Motor neuron (in vitro differentiated cells): ENCODE measurements at regions not wholly inside any gene's neighbourhood (a gene's known extent, or its start where the extent isn't known, plus 50 kb on each side); places are given as distances from the start of the nearest gene placed in this dataset.

Experiments used
- ATAC-seq, 8 experiments: fragments of 200-7000 bp; cut with Tn5 transposase; replicated peaks in 6 of 8; 2 replicates each; pipeline ENCODE4 v1.8.0; 2021; ENCODE audit warnings: mild to moderate bottlenecking in 8 of 8, moderate library complexity in 8 of 8
- H3K27ac ChIP-seq, 2 donors: fragments of 250-450 bp; sonication (Bioruptor Pico); 2 replicates each; pipeline ENCODE4 v1.9.0; 2021; ENCODE audit warnings: antibody characterized with exemption in 2 of 2, mild to moderate bottlenecking in 2 of 2, moderate library complexity in 1 of 2
- H3K4me1 ChIP-seq, 2 donors: fragments of 250-450 bp; sonication (Bioruptor Pico); replicated peaks in 1 of 2; 2 replicates each; pipeline ENCODE4 v1.6.1; 2021; ENCODE audit warnings: antibody characterized with exemption in 2 of 2, mild to moderate bottlenecking in 2 of 2, moderate library complexity in 1 of 2
- H3K4me3 ChIP-seq, 5 donors: fragments of 250-450 bp; sonication (Bioruptor Pico); 2 replicates each; pipeline ENCODE4 v1.9.0; 2021; ENCODE audit warnings: antibody characterized with exemption in 5 of 5, mild to moderate bottlenecking in 5 of 5, moderate library complexity in 4 of 5
- WGBS, 10 experiments: fragments of 450-650 bp; shearing (Covaris generic); methylation state at CpG; one replicate each; pipeline ENCODE4 v1.0.0; 2022; 5-methylcytosine and 5-hydroxymethylcytosine counted together
- in situ Hi-C, 9 experiments: fragments of 400-800 bp; cut with MboI; loops; one replicate each; pipeline ENCODE4 v1.15.0; 2021; ENCODE audit warnings: low sequenced_read_pairs in 9 of 9, low pct_unique_long_range_greater_than_20kb in 2 of 9; ENCODE audit not compliant: unreplicated experiment in 9 of 9

DNA sequence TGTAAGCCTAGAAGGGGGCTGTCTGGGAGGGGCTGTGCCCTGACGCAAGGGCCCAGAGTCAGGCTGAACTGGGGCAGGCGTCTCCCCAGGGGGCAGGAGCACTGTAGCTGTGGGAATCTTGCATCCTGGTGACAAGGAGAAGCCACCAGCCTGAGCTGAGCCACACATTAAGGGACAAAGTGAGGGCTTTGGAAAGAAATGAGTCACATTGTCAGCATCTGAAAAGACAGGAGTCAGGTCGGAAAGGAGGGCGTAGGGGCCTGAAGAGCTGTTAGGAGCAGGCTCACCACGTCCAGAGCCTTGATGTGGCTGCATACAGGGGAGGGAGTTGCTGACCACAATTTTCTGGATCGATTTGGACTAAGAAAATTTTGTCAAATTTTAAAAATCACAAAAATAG is 298.6 kb downstream of the CYP26B1 start:
- WGBS, 10 experiments: 27 to 76% (median 57%) methylated on average over 1 to 6 of the region's 6 CpGs; no CpG with 5 or more reads in 3 of the 10 experiments
- no peaks in the 10 kb centered on the region for H3K4me1 ChIP-seq
- no peak overlapping the region for H3K27ac ChIP-seq
- in situ Hi-C loops: no loop called here
- no peak overlapping the region for H3K4me3 ChIP-seq
- ATAC-seq: no peak

DNA sequence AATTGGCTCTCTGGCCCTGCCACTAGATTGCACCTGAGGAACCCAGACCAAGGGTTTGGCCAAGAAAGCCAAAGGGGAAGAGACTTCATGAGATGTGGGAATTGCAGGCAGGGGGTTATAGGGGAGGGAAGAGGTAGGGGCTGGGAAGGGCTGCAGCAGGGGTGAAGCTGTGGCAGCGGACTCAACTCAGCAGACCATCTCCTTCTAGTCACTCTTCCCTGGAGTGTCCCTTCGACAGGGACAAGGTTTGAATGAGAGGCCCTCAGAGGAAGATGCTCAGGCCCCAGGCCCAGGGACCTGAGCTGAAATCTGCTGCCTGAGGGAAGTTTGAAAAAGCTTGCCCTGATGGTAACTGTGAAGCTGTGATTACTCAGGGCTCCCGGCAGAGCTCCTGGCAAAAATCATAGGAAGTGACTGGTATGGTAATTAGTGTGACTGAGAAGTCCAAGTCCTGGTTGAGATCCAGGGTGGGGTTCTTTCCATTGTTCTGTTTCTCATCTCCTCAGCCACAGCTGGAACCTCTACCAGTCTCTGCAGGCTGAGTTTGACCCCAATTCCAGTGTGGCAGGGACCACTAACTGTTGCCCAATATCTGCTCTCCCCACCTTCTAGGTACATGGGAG is 300.9 kb downstream of the CYP26B1 start:
- Histone ChIP-seq H3K4me3 (no peak overlapping the region), H3K4me1 (no peaks in the 10 kb centered on the region), H3K27ac (no peak overlapping the region)
- in situ Hi-C loops: no loop called here
- WGBS, 10 experiments: 50 to 100% methylated on average over 1 of the region's 3 CpGs; no CpG with 5 or more reads in 8 of the 10 experiments
- ATAC-seq: peak in 3 of 8 experiments; percentile 25 to 94 (median 86)

DNA sequence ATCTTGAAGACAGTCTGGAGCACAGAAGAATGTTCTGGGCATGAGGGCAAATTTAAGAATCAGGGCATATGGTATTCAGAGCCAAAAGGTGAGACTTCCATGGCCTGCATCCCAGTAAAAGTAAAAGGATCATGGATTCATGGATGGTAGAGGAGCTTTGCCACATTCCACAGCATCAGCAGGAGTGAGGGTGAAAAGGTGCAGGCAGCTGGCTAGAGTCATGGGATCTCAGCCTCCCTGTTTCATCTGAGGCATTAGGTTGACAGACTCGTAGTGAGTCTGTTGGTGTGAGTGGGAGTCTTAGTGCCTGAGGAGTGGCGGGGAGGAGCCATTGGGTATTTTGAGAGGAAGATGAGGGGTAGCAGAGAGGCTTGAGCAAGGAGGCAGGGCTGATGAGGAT is 301.6 kb downstream of the CYP26B1 start:
- H3K4me3 ChIP-seq: no peak overlapping the region
- in situ Hi-C loops: no loop called here
- 20 to 83% (median 66%) methylated on average over 1 to 2 of the region's 2 CpGs; no CpG with 5 or more reads in 4 of the 10 experiments for WGBS, 10 experiments
- ATAC-seq: no peak
- H3K27ac ChIP-seq: no peak overlapping the region
- no peaks in the 10 kb centered on the region for H3K4me1 ChIP-seq

DNA sequence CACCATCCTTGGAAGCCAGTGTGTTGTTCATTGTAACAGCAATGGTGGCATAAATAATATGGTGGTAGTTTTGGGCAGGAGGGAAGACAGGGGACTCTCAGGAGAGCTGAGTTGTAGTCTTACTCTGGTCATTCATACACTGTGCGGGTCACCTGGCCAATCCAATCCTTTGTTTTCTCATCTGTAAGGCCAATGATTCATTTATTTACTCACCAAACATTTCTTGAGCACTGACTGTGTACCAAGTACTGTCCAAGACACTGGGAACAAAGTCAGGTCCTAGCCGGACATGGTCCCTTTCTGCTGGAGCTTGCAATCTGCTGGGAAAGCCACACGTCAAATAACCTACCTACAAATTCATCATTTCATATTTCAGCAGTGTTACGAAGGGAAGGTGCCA is 302.7 kb downstream of the CYP26B1 start:
- no peak overlapping the region for H3K4me3 ChIP-seq
- in situ Hi-C loops: no loop called here
- 50 to 100% (median 82%) methylated on average over 1 to 4 of the region's 4 CpGs for WGBS, 10 experiments
- H3K4me1 ChIP-seq: no peaks in the 10 kb centered on the region
- no peak for ATAC-seq
- no peak overlapping the region for H3K27ac ChIP-seq

DNA sequence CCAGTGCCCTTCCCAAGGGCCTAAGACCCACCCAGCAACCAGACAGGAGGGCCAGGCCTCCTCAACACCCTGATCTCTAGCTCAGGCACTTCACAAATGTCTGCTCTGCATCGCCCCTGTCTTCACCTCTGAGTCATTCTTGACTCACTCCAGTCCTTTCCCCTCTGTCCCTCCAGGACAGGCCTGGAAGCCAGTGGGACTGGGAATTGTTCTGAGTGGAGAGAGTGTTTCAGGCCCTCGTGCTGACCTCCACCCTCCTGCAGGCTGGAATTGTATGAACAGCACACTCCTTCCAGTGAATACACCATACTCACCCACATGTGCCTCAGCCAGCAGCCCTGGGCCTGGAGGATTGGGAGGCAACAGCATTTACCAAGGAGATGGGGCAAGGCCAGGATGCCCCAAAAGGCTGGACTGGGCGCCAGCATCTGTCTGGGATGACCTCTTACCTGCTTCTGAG is 304.2 kb downstream of the CYP26B1 start:
- ATAC-seq: peak in 6 of 8 experiments; percentile 26 to 85 (median 72)
- in situ Hi-C loops: no loop called here
- WGBS, 10 experiments: 0 to 56% (median 0%) methylated on average over 1 of the region's 3 CpGs; no CpG with 5 or more reads in 7 of the 10 experiments
- H3K4me1 ChIP-seq: no peaks in the 10 kb centered on the region
- H3K27ac ChIP-seq: no peak overlapping the region
- no peak overlapping the region for H3K4me3 ChIP-seq

DNA sequence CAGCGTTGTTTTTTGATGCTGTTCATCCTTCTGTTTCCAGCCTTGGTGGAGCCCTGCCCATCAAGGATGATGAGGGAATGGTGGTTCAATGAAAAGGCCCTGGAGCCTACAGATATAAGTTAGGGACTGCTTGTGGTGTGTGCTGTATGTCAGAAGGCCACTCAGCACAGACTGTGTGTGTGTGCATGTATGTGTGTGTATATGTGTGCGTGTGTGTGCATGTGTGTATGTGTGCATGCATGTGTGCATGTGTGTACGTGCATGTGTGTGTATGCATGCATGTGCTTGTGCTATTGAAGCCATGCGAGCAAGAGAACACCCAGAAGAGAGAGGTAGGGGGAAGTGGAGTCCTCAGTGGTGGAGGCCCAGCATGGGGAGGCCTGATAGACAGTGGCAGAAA is 304.9 kb downstream of the CYP26B1 start:
- Histone ChIP-seq H3K27ac (no peak overlapping the region), H3K4me3 (no peak overlapping the region), H3K4me1 (no peaks in the 10 kb centered on the region)
- no peak for ATAC-seq
- in situ Hi-C loops: no loop called here
- 65 to 100% (median 89%) methylated on average over 1 to 2 of the region's 4 CpGs; no CpG with 5 or more reads in 4 of the 10 experiments for WGBS, 10 experiments

DNA sequence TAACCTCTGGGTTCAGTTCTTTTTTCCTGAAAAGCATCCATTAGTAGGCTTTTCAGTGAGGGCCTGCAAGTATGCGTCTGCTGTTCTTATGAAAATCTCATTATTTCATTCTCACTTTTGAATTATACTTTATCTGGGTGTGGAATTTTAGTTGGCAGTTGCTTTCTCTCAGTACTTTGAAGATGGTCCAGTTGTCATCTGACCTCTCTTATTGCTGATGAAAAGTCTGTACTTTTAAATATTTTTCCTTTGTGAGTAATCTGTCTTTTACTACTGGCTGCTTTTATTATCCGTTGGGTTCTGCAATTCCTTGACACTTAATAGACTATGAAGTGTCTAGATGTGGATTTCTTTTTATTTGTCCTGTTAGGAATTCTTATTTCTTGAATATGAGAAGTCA is 307.8 kb downstream of the CYP26B1 start:
- no peak for ATAC-seq
- Histone ChIP-seq H3K4me1 (no peaks in the 10 kb centered on the region), H3K4me3 (no peak overlapping the region), H3K27ac (no peak overlapping the region)
- 17 to 100% (median 82%) methylated on average over 1 to 2 of the region's 2 CpGs for WGBS, 10 experiments
- in situ Hi-C loops: no loop called here

DNA sequence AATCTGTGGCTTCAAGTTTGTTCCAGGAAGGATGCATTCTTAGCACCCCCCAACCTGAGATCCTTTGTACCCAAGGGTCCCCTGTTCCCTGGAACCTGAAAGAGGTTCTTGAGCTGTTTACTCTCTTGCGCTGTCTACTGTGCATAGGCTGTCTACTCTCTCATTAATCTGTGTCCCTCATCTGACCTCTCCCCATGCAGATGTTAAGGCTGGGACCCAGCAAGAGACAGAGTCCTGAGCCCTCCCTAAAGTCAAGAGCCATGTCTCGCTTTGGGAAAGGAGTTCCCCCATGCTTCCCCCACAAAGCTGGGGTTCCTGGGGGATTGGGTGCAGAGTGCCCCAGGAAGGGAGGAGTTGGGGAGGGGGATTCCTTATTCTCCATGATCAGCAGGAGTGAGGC is 312.9 kb downstream of the CYP26B1 start:
- 80 to 100% (median 88%) methylated on average over 1 to 2 of the region's 2 CpGs; no CpG with 5 or more reads in 6 of the 10 experiments for WGBS, 10 experiments
- ATAC-seq: no peak
- no peaks in the 10 kb centered on the region for H3K4me1 ChIP-seq
- no peak overlapping the region for H3K27ac ChIP-seq
- in situ Hi-C loops: no loop called here
- no peak overlapping the region for H3K4me3 ChIP-seq

DNA sequence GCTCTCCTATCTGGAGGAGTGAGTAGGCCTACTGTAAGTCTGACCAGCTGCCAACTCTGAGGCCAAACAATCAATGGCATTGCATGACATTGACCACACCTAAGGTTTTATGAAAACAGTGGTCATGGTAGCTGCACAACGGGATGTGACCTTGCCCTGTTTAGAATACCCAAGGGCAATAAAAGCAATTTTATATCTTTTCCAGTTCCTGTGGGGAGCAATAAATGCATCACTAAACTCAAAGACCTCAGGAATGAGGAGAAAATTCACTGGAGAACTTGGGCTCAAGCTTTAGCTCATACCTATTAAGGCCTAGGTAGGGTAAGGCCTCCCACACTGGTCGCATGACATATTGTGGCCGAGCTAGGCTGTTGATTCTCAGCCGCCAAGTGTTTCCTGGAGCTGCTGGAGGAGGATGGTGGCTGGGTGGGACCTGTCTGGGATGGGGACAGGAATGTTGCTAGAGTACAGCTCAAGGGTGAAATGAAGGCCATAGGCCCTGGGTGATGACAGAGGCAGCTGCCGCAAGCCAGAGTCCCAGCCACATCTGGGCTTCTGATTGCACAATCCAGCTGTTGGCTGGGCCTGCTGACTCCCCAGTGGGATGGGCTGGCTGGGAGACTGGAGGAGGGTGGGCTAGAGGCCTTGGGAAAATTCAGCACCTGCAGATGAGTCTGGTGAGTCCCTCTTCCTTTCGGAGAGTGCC is 313.7 kb downstream of the CYP26B1 start:
- no peak overlapping the region for H3K4me3 ChIP-seq
- 0 to 94% (median 50%) methylated on average over 1 to 5 of the region's 6 CpGs; no CpG with 5 or more reads in 4 of the 10 experiments for WGBS, 10 experiments
- in situ Hi-C loops: no loop called here
- ATAC-seq: peak in 2 of 8 experiments; percentile 78 to 84
- H3K27ac ChIP-seq: no peak overlapping the region
- no peaks in the 10 kb centered on the region for H3K4me1 ChIP-seq

DNA sequence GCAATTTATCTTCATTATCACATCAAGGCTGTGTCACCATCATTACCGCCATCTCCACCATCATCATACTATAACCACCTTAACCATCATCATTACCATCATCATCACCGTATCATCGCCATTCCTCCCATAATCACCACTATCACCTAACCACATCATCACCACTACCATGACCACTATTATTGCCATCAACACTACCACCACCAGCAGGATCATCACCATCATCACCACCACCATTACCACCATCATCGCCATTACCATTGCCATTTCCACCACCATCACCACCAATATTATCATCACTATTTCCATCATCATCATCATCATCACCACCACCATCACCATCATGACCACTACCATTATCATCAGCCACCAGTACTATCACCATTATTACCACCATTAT is 314.4 kb downstream of the CYP26B1 start:
- ATAC-seq: no peak
- Histone ChIP-seq H3K4me1 (no peaks in the 10 kb centered on the region), H3K27ac (no peak overlapping the region), H3K4me3 (no peak overlapping the region)
- in situ Hi-C loops: no loop called here
- WGBS, 10 experiments: 0 to 100% (median 90%) methylated on average over 1 to 4 of the region's 4 CpGs; no CpG with 5 or more reads in 3 of the 10 experiments

DNA sequence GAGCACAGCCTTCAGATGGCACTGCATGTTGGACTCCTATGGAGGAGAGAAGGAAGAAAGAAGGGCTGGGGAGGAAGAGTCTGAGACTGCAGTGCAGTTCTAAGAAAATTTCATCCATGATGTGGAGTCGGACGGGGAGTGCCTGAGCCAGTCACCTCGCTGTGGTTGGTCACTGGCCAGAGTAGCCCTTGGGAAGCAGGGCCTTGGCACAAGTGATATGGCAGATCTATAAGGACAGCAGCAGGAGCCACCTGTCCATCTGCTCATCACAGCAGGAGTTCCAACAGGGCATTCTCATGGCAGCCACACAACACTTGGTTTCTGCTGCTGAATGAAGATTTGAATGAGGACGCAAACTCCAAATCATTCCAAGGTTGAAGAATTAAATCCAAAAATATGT is 314.8 kb downstream of the CYP26B1 start:
- no peak for ATAC-seq
- no peak overlapping the region for H3K27ac ChIP-seq
- H3K4me3 ChIP-seq: no peak overlapping the region
- H3K4me1 ChIP-seq: no peaks in the 10 kb centered on the region
- in situ Hi-C loops: no loop called here
- 78 to 100% (median 86%) methylated on average over 1 to 4 of the region's 4 CpGs; no CpG with 5 or more reads in 4 of the 10 experiments for WGBS, 10 experiments

DNA sequence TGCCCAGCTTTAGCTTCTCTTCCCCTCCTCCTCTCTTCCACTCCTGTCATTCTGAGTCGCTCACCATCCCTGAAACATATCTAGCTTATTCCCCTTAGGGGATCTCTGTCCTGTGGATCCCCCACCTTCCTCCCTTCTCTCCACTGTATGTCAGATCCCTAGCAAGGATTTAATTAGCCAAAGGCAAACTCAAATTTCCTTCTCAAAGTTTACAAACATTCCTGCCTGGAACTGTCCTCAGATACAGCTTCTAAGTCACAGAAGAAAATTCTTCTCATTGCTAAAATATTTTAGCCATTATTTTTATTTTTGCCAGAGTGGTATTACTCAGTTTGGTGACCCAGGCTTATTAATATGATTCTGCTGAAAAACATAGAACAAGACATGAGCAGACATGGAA is 315.3 kb downstream of the CYP26B1 start:
- in situ Hi-C loops: no loop called here
- H3K4me3 ChIP-seq: no peak overlapping the region
- 57 to 100% (median 80%) methylated on average over 1 of the region's 1 CpG; no CpG with 5 or more reads in 4 of the 10 experiments for WGBS, 10 experiments
- no peak overlapping the region for H3K27ac ChIP-seq
- no peak for ATAC-seq
- no peaks in the 10 kb centered on the region for H3K4me1 ChIP-seq

DNA sequence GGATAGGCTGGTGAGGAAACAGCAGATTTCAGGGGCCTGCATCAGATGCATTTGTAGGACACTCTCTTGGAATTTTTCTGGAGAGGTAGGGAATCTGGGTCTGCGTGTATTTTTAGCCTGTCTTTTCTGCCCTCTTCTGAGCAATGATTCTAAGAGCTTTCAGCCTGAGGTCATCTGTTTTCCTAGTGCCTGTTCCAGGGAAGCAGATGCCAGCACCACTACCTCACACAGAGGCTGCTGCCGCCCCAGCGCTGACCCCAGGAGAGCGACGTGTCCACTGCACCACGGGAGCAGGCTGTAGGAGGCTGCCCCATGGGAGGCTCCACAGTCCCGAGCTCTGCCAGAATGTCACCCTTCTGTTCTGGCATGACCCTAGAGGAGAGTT is 316.5 kb downstream of the CYP26B1 start:
- in situ Hi-C loops: no loop called here
- 0 to 85% (median 7%) methylated on average over 1 to 6 of the region's 7 CpGs; no CpG with 5 or more reads in 5 of the 10 experiments for WGBS, 10 experiments
- Histone ChIP-seq H3K27ac (no peak overlapping the region), H3K4me1 (no peaks in the 10 kb centered on the region), H3K4me3 (no peak overlapping the region)
- peak; percentile 7 to 76 (median 56) for ATAC-seq
